PC-3 (cell line): ENCODE measurements at regions not wholly inside any gene's neighbourhood (a gene's known extent, or its start where the extent isn't known, plus 50 kb on each side); places are given as distances from the start of the nearest gene placed in this dataset.

Experiments
- CTCF ChIP-seq: fragments of 300-600 bp; sonication (generic); conservative IDR thresholded peaks from 2 replicates; pipeline ENCODE4 v1.5.1; 2017; ENCODE audit warnings: antibody characterized with exemption, low read depth, mild to moderate bottlenecking, low read length
- EZH2 ChIP-seq: fragments of 300-600 bp; sonication (generic); IDR thresholded peaks from one replicate; pipeline ENCODE4 v1.6.1; 2017; ENCODE audit warnings: antibody characterized with exemption, mild to moderate bottlenecking, low read length; ENCODE audit not compliant: unreplicated experiment
- EZH2phosphoT487 ChIP-seq: fragments of 300-600 bp; sonication (generic); IDR thresholded peaks from 2 replicates; pipeline ENCODE4 v1.6.1; 2018; ENCODE audit warnings: mild to moderate bottlenecking, antibody characterized with exemption, low read length, borderline replicate concordance

- TF ChIP-seq CTCF, result no peak
- TF ChIP-seq EZH2phosphoT487, result no peak
- no peak for TF ChIP-seq EZH2
These were observed 246.0 kb upstream of the EXOC2 start for GRCh38 chr6:938916-939315.
